HG03378 (cell line): ENCODE measurements at regions not wholly inside any gene's neighbourhood (a gene's known extent, or its start where the extent isn't known, plus 50 kb on each side); places are given as distances from the start of the nearest gene placed in this dataset.

ENCODE experiments used
- ATAC-seq: cut with Tn5 transposase; IDR thresholded peaks from one replicate; pipeline ENCODE4 v1.9.1; 2021; ENCODE audit warnings: mild to moderate bottlenecking, moderate library complexity; ENCODE audit not compliant: unreplicated experiment

GRCh38 chr12:77433799-77434198 is 368.4 kb upstream of the E2F7 start:
- ATAC-seq = no peak

GRCh38 chr12:77429426-77429825 is 364.1 kb upstream of the E2F7 start:
- ATAC-seq = no peak

- ATAC-seq = no peak
Measured at GRCh38 chr12:77421152-77421551, 355.8 kb upstream of the E2F7 start.

GRCh38 chr12:77409551-77409950 is 344.2 kb upstream of the E2F7 start:
- ATAC-seq = no peak

GRCh38 chr12:77407931-77408330 is 342.6 kb upstream of the E2F7 start:
- no peak for ATAC-seq

- ATAC-seq = no peak
Measured at GRCh38 chr12:77406219-77406905, 341.0 kb upstream of the E2F7 start.

- ATAC-seq = no peak
Measured at GRCh38 chr12:77402716-77403115, 337.3 kb upstream of the E2F7 start.

- ATAC-seq = no peak
Measured at GRCh38 chr12:77401770-77402081, 336.4 kb upstream of the E2F7 start.

- ATAC-seq = no peak
Measured at GRCh38 chr12:77401064-77401769, 335.8 kb upstream of the E2F7 start.

GRCh38 chr12:77392467-77393088 is 327.2 kb upstream of the E2F7 start:
- ATAC-seq = no peak

- no peak for ATAC-seq
Measured at GRCh38 chr12:77388445-77389265, 323.3 kb upstream of the E2F7 start.

- no peak for ATAC-seq
Measured at GRCh38 chr12:77387671-77388070, 322.3 kb upstream of the E2F7 start.

- ATAC-seq = no peak
Measured at GRCh38 chr12:77387214-77387613, 321.8 kb upstream of the E2F7 start.

GRCh38 chr12:77384941-77385340 is 319.6 kb upstream of the E2F7 start:
- no peak for ATAC-seq

- no peak for ATAC-seq
Measured at GRCh38 chr12:77382096-77382742, 316.9 kb upstream of the E2F7 start.

- no peak for ATAC-seq
Measured at GRCh38 chr12:77377622-77378021, 312.3 kb upstream of the E2F7 start.

- no peak for ATAC-seq
Measured at GRCh38 chr12:77377116-77377515, 311.7 kb upstream of the E2F7 start.

GRCh38 chr12:77374673-77375072 is 309.3 kb upstream of the E2F7 start:
- no peak for ATAC-seq

- no peak for ATAC-seq
Measured at GRCh38 chr12:77372494-77372893, 307.1 kb upstream of the E2F7 start.

- no peak for ATAC-seq
Measured at GRCh38 chr12:77372026-77372425, 306.7 kb upstream of the E2F7 start.

GRCh38 chr12:77368379-77368778 is 303.0 kb upstream of the E2F7 start:
- no peak for ATAC-seq
